SK-N-MC (cell line): ENCODE measurements at regions not wholly inside any gene's neighbourhood (a gene's known extent, or its start where the extent isn't known, plus 50 kb on each side); places are given as distances from the start of the nearest gene placed in this dataset.

Experiments
- EZH2 ChIP-seq: fragments of 200-600 bp; sonication (generic); IDR thresholded peaks from one replicate; pipeline ENCODE4 v1.6.1; 2017; ENCODE audit warnings: antibody characterized with exemption
- FOXP2 ChIP-seq: optimal IDR thresholded peaks from 2 replicates; pipeline ENCODE3; 2011; ENCODE audit warnings: mild to moderate bottlenecking, moderate library complexity; ENCODE audit not compliant: insufficient read depth; ENCODE audit errors: extremely low read length, control extremely low read depth
- POLR2AphosphoS5 ChIP-seq: IDR thresholded peaks from 2 replicates; pipeline ENCODE4 v1.6.1; 2012; ENCODE audit warnings: mild to moderate bottlenecking, low read depth, low read length, borderline replicate concordance

DNA sequence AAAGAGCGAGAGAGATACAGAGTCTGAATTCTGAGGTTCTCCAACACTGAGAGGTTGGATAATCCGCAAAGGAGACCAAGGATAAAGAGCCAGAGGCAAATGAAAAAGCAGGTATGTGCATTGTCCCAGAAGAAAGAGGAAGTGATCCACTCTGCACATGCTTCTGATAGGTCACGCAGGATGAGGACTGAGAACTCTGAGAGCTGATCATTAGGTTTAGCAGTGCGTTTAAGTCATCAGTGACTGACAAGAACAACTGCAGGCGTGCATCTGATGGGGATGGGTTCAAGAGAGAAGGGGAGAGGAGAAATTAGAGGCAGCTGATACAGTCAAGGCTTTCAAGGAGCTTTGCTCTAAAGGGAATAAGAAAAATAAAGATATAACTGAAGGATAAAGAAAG is 301.2 kb upstream of the SGK1 start:
- TF ChIP-seq EZH2, result no peak
- TF ChIP-seq POLR2AphosphoS5, result no peak
- TF ChIP-seq FOXP2, result no peak
